ENCODE measurements at regions not wholly inside any gene's neighbourhood (a gene's known extent, or its start where the extent isn't known, plus 50 kb on each side); places are given as distances from the start of the nearest gene placed in this dataset.
"Not testable (repeated sequence)": the region's sequence is repeated elsewhere in the genome, so short reads cannot be mapped to it uniquely, and the experiment has no call there.

DNA sequence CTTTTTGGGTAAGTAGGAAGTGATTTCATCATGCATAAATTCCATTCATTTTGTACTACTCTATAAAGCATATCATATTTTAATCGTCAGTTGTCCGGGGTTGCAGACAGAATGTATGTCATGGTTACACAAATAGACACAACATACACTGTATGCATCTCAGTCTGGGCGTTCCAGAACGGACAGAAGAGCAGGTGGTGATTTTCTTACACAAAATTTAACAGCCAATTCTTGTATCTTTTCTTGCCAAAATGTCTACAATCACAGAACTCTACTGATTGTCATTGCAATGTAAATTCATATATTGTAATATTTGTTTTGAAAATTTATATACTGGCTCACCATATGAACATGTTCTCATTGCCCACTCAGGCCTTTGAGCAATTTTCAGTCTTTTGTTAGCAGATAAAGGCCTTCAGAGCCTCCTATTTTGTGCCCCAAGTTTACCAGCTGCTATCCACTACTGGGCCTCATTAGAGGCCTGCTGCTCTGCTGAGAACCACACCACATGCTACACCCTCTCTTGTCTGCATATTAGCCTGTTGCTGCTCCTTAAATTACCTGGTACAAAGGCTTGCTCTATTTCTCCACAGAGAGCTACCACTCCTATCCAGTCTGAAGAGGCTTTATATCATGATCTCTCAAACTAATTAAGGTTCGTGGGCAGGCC is 61.5 kb downstream of the PRDM13 start:
- DNase-seq, result no peak

- no peak for DNase-seq
These were observed 83.5 kb downstream of the PRDM13 start for GRCh38 chr6:99689916-99690685.

DNA sequence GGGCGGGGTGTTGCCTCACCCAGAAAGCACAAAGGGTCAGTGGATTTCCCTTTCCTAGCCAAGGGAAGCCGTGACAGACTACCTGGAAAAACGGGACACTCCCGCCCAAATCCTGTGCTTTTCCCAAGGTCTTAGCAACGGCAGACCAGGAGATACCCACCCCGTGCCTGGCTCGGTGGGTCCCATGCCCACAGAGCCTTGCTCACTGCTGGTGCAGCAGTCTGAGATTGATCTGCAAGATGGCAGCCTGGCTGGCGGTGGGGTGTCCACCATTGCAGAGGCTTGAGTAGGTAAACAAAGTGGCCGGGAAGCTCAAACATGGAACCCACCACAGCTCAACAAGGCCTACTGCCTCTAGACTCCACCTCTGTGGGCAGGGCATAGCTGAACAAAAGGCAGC is 95.7 kb downstream of the PRDM13 start:
- not testable (repeated sequence) for DNase-seq

DNA sequence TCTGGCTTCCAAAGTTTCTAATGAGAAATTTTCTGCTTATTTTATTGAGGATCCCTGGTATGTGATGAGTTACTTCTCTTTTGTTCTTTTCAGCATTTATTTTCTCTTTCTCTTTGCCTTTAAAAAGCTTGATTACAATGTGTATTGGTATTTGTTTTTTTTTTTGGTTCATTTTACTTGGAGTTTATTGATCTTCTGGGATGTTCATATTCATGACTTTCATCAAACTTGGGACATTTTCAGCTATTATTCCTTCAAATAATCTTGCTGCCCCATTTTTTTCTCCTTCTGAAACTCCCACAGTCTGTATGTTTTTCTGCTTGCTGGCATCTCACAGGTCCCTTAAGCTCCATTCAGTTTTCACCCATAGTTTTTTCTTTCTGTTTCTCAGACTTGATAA is 102.4 kb downstream of the PRDM13 start:
- no peak for DNase-seq

GRCh38 chr6:99711302-99711701 is 104.7 kb downstream of the PRDM13 start:
- no peak for DNase-seq

- no peak for DNase-seq
These were observed 105.3 kb downstream of the PRDM13 start for GRCh38 chr6:99711925-99712324.

DNA sequence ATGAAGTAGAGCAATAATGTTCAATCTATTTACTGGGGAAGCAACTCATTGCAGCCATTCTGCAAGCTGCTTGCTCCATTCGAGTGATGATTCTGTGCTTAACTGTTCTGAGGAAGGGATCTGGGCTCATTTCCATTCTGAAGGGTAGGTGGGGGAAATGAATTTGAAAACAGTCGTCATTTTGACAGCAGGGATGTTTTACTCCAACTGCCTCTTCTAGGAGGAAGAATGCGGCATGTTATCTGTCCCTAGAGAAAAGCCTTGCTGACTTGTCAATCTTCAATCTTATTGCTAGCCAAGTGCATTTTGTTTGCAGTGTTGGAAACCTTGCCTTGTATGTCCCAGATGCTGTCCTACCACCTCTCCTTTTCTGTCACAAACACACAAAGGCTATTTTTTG is 105.9 kb downstream of the PRDM13 start:
- DNase-seq, result no peak

GRCh38 chr6:99722043-99722442 is 115.4 kb downstream of the PRDM13 start:
- not testable (repeated sequence) for DNase-seq

DNA sequence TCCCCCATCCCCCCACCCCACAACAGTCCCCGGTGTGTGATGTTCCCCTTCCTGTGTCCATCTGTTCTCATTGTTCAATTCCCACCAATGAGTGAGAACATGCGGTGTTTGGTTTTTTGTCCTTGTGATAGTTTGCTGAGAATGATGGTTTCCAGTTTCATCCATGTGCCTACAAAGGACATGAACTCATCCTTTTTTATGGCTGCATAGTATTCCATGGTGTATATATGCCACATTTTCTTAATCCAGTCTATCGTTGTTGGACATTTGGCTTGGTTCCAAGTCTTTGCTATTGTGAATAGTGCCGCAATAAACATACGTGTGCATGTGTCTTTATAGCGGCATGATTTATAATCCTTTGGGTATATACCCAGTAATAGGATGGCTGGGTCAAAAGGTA is 123.6 kb downstream of the PRDM13 start:
- not testable (repeated sequence) for DNase-seq

DNA sequence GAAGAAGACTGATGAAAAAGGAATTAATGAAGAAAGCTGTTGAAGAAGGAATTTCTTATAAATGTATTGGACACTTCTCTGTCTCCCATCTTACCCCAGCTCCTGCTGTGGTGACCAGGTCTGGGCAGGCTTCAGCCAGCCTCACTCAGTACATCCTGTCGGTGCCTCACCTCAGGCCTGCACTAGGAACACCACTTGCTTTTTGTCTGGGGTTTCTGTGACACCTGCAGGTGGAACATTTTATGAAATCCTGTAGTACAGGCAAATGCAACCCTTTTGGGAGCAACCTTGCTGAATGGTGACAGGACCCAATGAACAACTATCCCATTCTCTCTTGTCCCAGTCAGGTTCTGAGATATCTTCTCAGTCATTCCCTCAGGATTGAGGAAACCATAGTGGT is 129.7 kb downstream of the PRDM13 start:
- DNase-seq, result no peak

- no peak for DNase-seq
These were observed 132.9 kb downstream of the PRDM13 start for GRCh38 chr6:99739526-99739925.

GRCh38 chr6:99741092-99741491 is 134.5 kb downstream of the PRDM13 start:
- DNase-seq, result no peak

DNA sequence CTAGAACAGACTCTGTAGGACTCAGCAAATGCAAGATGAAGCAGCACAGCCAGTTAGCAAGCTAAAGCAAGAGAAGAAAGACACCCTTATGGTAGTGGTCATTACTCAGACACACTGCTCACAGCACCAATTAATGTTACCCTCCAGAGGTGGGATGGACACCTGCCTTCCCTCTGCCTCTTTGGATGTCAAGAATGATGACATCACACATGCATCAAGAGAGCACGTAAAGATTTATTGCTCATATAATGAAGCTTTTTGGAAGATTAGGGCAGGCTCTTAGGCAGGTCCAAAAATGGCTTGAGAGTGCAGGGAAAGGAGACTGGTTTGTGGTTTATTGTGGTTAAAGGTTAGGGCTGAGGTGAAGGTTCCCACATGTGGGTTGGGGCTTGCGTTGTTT is 137.0 kb downstream of the PRDM13 start:
- no peak for DNase-seq

DNA sequence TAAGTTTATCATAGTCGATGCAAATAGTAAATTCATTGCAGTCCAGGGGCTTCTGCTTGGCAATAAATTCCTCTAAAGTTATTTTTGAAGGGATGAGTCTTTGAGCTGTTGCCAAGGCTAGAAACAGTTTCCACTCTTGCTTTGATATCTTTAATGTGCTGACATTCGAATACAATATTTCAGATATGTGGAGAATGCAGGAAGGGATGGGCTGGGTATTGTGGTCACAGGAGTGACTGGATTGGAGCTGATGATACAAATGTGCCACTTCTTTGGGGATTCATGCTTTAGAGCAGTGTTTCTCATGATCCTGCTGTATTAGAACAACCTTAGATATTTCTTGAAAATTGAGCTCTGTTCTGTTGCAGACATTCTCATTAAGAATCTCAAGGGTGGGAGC is 139.0 kb downstream of the PRDM13 start:
- DNase-seq, result peak; percentile 64

DNA sequence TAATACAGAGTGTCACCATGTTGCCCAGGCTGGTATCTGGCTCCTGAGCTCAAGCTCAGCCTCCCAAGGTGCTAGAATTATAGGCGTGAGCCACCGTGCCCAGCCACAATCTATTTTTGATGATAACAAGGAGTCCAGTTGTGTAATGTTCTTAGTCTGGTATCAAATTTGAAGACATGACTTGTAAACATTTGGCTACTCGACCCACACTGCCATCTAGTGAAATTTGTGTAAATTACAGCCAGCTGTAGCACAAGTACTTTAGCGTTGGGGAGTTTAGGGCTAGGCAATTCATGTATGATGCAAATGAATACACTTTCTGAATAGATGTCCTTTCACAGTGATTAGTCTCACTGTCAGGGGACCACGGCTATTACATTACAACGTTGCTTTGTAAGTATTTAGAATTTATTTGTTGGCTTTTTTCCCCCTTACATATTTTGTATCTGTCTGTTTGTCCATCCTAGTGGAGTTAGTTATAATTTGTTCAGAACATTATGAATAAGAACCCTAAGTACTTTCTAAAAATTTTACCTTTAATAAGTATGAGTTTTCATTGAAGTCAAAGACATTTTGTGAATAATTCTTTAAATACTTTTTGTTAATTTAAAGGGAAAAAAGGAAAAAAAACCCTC is 139.7 kb downstream of the PRDM13 start:
- peak; percentile 66 for DNase-seq

GRCh38 chr6:99761711-99762110 is 155.1 kb downstream of the PRDM13 start:
- no peak for DNase-seq

DNA sequence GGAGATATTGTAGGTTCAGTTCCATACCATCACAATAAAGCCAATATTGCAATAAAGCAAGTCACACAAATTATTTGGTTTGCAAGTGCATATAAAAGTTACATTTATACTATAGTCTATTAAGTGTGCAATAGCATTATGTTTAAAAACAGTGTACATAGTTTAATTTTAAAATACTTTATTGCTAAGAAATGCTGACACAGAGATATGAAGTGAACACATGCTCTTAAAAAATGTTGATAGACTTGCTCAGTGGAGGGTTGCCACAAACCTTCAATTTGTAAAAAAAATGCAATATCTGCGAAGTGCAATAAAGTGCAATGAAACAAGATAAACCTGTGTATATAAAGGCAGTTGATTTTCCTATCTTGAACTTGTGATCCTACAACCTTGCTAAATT is 161.5 kb downstream of the PRDM13 start:
- no peak for DNase-seq

DNA sequence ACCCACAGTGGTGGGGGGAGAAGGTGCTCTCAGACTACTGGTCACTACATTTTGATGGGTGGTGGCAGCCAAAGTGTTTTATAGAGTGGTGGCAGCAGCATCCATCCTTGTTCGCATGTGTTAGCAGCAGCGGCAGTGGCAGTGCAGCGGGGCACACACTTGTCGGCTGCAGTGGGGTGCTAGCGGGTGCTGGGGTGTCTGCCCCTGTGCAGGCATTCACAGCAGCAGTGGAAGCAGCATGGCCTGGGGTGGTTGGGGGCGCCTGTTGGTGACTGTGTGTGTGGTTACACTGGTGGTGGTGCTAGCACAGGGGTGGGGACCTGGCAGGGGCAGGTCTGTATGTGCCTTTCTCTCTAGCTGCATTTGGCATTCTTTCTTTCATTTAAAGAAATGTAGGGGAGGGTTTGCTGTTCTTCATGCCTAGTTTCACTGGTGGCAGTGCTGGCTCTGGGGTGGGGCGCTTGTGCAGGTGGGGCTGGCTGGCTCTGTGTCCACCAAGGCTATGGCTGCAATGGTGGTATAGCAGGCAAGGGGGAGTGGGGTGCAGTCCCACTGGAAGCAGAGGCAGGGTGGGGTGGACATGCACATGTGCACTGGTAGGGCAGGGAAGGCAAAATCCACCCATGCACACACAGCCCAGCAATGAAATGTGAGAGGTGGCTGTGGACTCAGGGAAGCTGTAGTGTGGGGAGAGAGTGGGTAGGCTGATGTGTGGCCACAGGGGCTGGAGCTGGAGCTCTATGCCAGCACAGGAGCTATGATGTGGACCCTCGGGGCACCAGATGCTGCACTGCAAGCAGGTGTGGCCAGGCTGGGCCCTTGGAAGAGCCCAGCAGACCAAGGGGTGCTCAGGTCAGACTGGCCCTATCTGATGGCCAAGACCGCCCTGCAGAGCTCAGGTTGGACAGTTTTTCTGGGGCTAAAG is 173.3 kb downstream of the PRDM13 start:
- DNase-seq, result no peak

DNA sequence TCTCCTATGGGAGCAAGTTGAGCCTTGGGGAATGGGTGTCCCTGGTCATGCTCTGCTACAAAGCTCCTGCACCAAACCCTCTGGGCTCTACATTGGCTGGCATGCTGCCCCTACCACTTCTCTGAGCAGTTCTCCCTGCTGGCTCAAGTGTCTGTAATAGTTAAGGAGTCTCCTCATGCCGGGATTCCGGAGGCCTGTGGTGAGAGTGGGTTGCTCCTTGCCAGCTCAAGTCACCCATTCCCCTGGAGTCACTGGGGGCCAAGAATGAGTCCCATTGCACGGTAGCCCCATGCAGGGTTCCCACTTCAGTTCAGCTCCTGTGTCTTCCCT is 173.9 kb downstream of the PRDM13 start:
- no peak for DNase-seq

GRCh38 chr6:99789767-99790166 is 183.1 kb downstream of the PRDM13 start:
- DNase-seq, result no peak

- no peak for DNase-seq
These were observed 184.0 kb downstream of the PRDM13 start for GRCh38 chr6:99790679-99791078.

DNA sequence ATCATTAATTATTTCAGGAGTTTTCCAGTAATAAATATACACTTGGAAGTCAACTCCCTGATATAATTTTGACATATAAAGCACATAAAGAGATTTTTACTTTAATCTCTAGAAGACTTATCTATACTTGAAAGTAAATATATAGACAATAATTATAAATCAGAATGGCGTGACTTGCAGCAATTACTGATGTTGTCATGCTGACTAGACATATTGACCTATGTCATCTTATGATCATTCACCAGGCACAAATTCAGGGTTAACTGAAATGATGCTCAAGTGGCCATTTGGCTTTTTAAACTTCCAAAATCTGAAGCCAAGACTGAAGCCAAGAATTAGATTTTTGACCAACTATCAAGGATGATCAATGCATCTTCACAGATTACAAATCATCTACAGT is 192.2 kb downstream of the MCHR2 start:
- no peak for DNase-seq

Measured in fibroblast of skin of back (primary cell).